ENCODE measurements at regions not wholly inside any gene's neighbourhood (a gene's known extent, or its start where the extent isn't known, plus 50 kb on each side); places are given as distances from the start of the nearest gene placed in this dataset.

GRCh38 chr15:66959066-66959465 lies 106.3 kb upstream of the SMAD3 start:
- H2AFZ ChIP-seq (ENCODE audit: low read length) = no peak overlapping the region
- no peak overlapping the region for H3K4me3 ChIP-seq (ENCODE audit: low read depth, low read length, poor library complexity, severe bottlenecking)
- H3K9me2 ChIP-seq (ENCODE audit: low read depth, low read length) = no peaks in the 10 kb centered on the region
- no peak overlapping the region for H3K9ac ChIP-seq (ENCODE audit: low read length)
- TF ChIP-seq CTCF (IDR thresholded peaks at IDR 0.05; ENCODE audit: low read length) (no peak), EZH2 (IDR thresholded peaks at IDR 0.05; ENCODE audit: borderline replicate concordance, low read length) (no peak)
- no peaks in the 10 kb centered on the region for H3K79me2 ChIP-seq (ENCODE audit: insufficient read depth, low read length)
- no peaks in the 10 kb centered on the region for H4K20me1 ChIP-seq (ENCODE audit: insufficient read depth, low read length)
- no peaks in the 10 kb centered on the region for H3F3A ChIP-seq (ENCODE audit: insufficient read depth, low read length)
- no peak overlapping the region for H3K4me2 ChIP-seq (ENCODE audit: low read length)
- no peaks in the 10 kb centered on the region for H3K36me3 ChIP-seq (ENCODE audit: insufficient read depth, low read length)
- no peaks in the 10 kb centered on the region for H3K9me3 ChIP-seq (ENCODE audit: low read length)
- H3K27ac ChIP-seq (ENCODE audit: low read depth, low read length, poor library complexity, severe bottlenecking) = no peak overlapping the region
- no peaks in the 10 kb centered on the region for H3K27me3 ChIP-seq (ENCODE audit: insufficient read depth, low read length)
- no peaks in the 10 kb centered on the region for H3K4me1 ChIP-seq (ENCODE audit: insufficient read depth, low read length, severe bottlenecking)

GRCh38 chr15:66959875-66960274 lies 105.5 kb upstream of the SMAD3 start:
- no peak overlapping the region for H3K27ac ChIP-seq (ENCODE audit: low read depth, low read length, poor library complexity, severe bottlenecking)
- H3K4me2 ChIP-seq (ENCODE audit: low read length) = no peak overlapping the region
- H4K20me1 ChIP-seq (ENCODE audit: insufficient read depth, low read length) = no peaks in the 10 kb centered on the region
- no peaks in the 10 kb centered on the region for H3K36me3 ChIP-seq (ENCODE audit: insufficient read depth, low read length)
- no peak overlapping the region for H2AFZ ChIP-seq (ENCODE audit: low read length)
- no peaks in the 10 kb centered on the region for H3K27me3 ChIP-seq (ENCODE audit: insufficient read depth, low read length)
- no peaks in the 10 kb centered on the region for H3K79me2 ChIP-seq (ENCODE audit: insufficient read depth, low read length)
- no peaks in the 10 kb centered on the region for H3K4me1 ChIP-seq (ENCODE audit: insufficient read depth, low read length, severe bottlenecking)
- H3K4me3 ChIP-seq (ENCODE audit: low read depth, low read length, poor library complexity, severe bottlenecking) = no peak overlapping the region
- no peaks in the 10 kb centered on the region for H3K9me3 ChIP-seq (ENCODE audit: low read length)
- no peak for TF ChIP-seq EZH2 (IDR thresholded peaks at IDR 0.05; ENCODE audit: borderline replicate concordance, low read length)
- no peak for TF ChIP-seq CTCF (IDR thresholded peaks at IDR 0.05; ENCODE audit: low read length)
- no peak overlapping the region for H3K9ac ChIP-seq (ENCODE audit: low read length)
- H3K9me2 ChIP-seq (ENCODE audit: low read depth, low read length) = no peaks in the 10 kb centered on the region
- H3F3A ChIP-seq (ENCODE audit: insufficient read depth, low read length) = no peaks in the 10 kb centered on the region

GRCh38 chr15:66960519-66960918 lies 104.9 kb upstream of the SMAD3 start:
- TF ChIP-seq EZH2 (IDR thresholded peaks at IDR 0.05; ENCODE audit: borderline replicate concordance, low read length) (no peak), CTCF (IDR thresholded peaks at IDR 0.05; ENCODE audit: low read length) (no peak)
- H3K4me2 ChIP-seq (ENCODE audit: low read length) = no peak overlapping the region
- no peaks in the 10 kb centered on the region for H3K36me3 ChIP-seq (ENCODE audit: insufficient read depth, low read length)

More at GRCh38 chr15:66960519-66960918, 104.9 kb upstream of the SMAD3 start:
- H3K4me3 ChIP-seq (ENCODE audit: low read depth, low read length, poor library complexity, severe bottlenecking) = no peak overlapping the region
- no peaks in the 10 kb centered on the region for H3F3A ChIP-seq (ENCODE audit: insufficient read depth, low read length)
- no peak overlapping the region for H3K27ac ChIP-seq (ENCODE audit: low read depth, low read length, poor library complexity, severe bottlenecking)
- no peaks in the 10 kb centered on the region for H3K27me3 ChIP-seq (ENCODE audit: insufficient read depth, low read length)
- no peaks in the 10 kb centered on the region for H3K79me2 ChIP-seq (ENCODE audit: insufficient read depth, low read length)
- no peaks in the 10 kb centered on the region for H4K20me1 ChIP-seq (ENCODE audit: insufficient read depth, low read length)
- no peaks in the 10 kb centered on the region for H3K4me1 ChIP-seq (ENCODE audit: insufficient read depth, low read length, severe bottlenecking)
- H3K9me3 ChIP-seq (ENCODE audit: low read length) = no peaks in the 10 kb centered on the region
- H2AFZ ChIP-seq (ENCODE audit: low read length) = no peak overlapping the region
- H3K9ac ChIP-seq (ENCODE audit: low read length) = no peak overlapping the region
- H3K9me2 ChIP-seq (ENCODE audit: low read depth, low read length) = no peaks in the 10 kb centered on the region
